Activated CD8-positive, alpha-beta T cell treated with anti-CD3 and anti-CD28 coated beads, Interleukin-2, amount 10 ng/mL, durations not matched to agents 7 days and 5 days (primary cell): ENCODE measurements at regions not wholly inside any gene's neighbourhood (a gene's known extent, or its start where the extent isn't known, plus 50 kb on each side); places are given as distances from the start of the nearest gene placed in this dataset.
"Not testable (repeated sequence)": the region's sequence is repeated elsewhere in the genome, so short reads cannot be mapped to it uniquely, and the experiment has no call there.

ENCODE experiments used
- ATAC-seq: fragments of 150-1000 bp; cut with Tn5 transposase; one replicate; pipeline ENCODE4 v1.10.0; 2021; ENCODE audit warnings: moderate library complexity
- CTCF ChIA-PET: fragments of 350-600 bp; sonication (Branson Sonifier 250); formaldehyde crosslinking; loops from one replicate; lab custom pipeline; 2021; ENCODE audit warnings: antibody characterized with exemption; lab: Charles Lee
- POLR2A ChIA-PET: fragments of 350-600 bp; sonication (Branson Sonifier 250); formaldehyde crosslinking; loops from one replicate; lab custom pipeline; 2021; ENCODE audit warnings: antibody characterized with exemption; lab: Charles Lee
- DNase-seq: peaks from one replicate; pipeline ENCODE4 v3.0.0-alpha.2; 2020
- H3K27ac Mint-ChIP-seq: one replicate; pipeline ENCODE4 v1.8.0; 2021; ENCODE audit warnings: mild to moderate bottlenecking, mixed read lengths
- H3K27me3 Mint-ChIP-seq: one replicate; pipeline ENCODE4 v1.8.0; 2021; ENCODE audit warnings: low read depth, mixed read lengths
- H3K36me3 Mint-ChIP-seq: one replicate; pipeline ENCODE4 v1.8.0; 2021; ENCODE audit warnings: low read depth, mixed read lengths
- H3K4me1 Mint-ChIP-seq: one replicate; pipeline ENCODE4 v1.8.0; 2021; ENCODE audit warnings: low read depth, mixed read lengths
- H3K4me3 Mint-ChIP-seq: one replicate; pipeline ENCODE4 v1.8.0; 2021; ENCODE audit warnings: mild to moderate bottlenecking, mixed read lengths
- H3K9me3 Mint-ChIP-seq: one replicate; pipeline ENCODE4 v1.8.0; 2022; ENCODE audit warnings: mixed read lengths; ENCODE audit not compliant: insufficient read depth

DNA sequence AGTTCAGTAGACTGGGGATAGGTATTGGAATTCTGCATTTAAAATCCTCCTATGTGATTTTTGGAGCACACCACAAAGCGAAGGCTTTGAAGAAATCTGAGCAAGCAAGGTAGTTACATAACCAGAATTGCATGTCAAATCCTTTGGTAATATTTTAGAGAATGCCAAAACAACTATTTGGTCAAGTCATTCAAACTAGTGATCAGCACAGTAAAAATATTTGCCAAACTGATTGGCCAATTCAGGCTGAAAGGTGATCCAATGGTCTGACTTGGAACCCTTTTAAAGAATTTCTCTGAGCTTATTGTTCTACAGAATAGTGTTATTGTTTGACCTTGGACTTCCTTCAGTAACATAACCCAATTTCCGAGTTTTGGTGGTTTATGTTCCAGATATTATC, 214.2 kb upstream of the ETAA1 start:
- H3K27me3 Mint-ChIP-seq: no peaks in the 10 kb centered on the region
- ATAC-seq (no peak), DNase-seq (no peak)
- H3K36me3 Mint-ChIP-seq: no peaks in the 10 kb centered on the region
- no peak overlapping the region for H3K4me3 Mint-ChIP-seq
- H3K9me3 Mint-ChIP-seq: no peaks in the 10 kb centered on the region
- ChIA-PET CTCF (no interaction called here), POLR2A (no interaction called here)
- no peaks in the 10 kb centered on the region for H3K4me1 Mint-ChIP-seq
- no peak overlapping the region for H3K27ac Mint-ChIP-seq

DNA sequence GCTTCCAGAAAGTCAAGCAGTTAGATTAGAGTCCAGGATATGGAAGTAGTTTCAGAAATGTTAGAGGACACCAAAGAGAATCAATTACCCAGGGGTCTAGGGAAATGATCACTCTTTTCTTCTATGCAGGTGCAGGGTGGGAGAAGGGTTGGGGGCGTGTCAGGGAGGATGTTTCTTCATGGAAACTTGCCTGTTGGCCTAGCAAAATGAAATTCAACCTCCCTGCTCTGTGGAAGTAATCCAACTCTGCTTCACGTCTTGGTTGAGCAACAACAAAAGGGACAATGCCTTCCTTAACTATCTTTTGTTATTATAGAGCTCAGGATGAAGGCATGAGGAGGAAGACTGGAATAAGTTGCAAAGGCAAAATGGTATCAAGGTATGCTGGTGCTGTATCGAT, 210.8 kb upstream of the ETAA1 start:
- POLR2A ChIA-PET: no interaction called here
- Mint-ChIP-seq H3K4me3 (no peak overlapping the region), H3K27me3 (no peaks in the 10 kb centered on the region), H3K4me1 (no peaks in the 10 kb centered on the region), H3K36me3 (no peaks in the 10 kb centered on the region), H3K27ac (no peak overlapping the region), H3K9me3 (no peaks in the 10 kb centered on the region)
- ATAC-seq (no peak), DNase-seq (no peak)
- CTCF ChIA-PET: no interaction called here

DNA sequence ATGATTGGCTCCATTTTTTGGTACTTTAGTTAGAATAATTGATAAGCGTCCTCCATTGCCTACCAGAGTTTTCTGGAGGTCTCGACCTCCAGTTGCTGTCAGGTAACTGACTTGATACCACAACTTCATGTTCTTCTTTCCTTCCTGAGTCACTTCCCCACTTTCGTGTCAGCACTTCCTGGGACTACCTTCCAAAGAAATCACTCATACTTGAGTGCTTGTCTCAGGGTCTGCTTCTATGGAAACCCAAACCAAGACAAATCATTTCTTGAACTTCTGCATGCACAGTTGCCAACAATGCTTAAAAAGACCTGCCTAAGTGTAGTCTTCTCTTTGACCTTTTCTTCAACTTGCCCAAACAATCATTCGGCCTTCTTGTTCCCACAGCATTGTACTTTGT, 210.3 kb upstream of the ETAA1 start:
- H3K36me3 Mint-ChIP-seq: no peaks in the 10 kb centered on the region
- no peak for DNase-seq
- no peaks in the 10 kb centered on the region for H3K27me3 Mint-ChIP-seq
- H3K9me3 Mint-ChIP-seq: no peaks in the 10 kb centered on the region
- ATAC-seq: no peak
- ChIA-PET POLR2A (no interaction called here), CTCF (no interaction called here)
- no peaks in the 10 kb centered on the region for H3K4me1 Mint-ChIP-seq
- H3K27ac Mint-ChIP-seq: no peak overlapping the region
- H3K4me3 Mint-ChIP-seq: no peak overlapping the region

DNA sequence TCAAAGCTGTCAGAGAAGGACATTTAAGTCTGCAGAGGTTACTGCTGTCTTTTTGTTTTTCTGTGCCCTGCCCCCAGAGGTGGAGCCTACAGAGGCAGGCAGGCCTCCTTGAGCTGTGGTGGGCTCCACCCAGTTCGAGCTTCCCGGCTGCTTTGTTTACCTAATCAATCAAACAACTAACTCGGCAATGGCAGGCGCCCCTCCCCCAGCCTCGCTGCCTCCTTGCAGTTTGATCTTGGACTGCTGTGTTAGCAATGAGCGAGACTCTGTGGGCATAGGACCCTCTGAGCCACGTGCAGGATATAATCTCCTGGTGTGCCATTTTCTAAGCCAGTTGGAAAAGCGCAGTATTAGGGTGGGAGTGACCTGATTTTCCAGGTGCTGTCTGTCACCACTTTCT, 201.8 kb upstream of the ETAA1 start:
- H3K27ac Mint-ChIP-seq, H3K27me3 Mint-ChIP-seq, POLR2A ChIA-PET, DNase-seq, H3K4me1 Mint-ChIP-seq, H3K36me3 Mint-ChIP-seq, CTCF ChIA-PET, H3K9me3 Mint-ChIP-seq, ATAC-seq, H3K4me3 Mint-ChIP-seq: not testable (repeated sequence)

DNA sequence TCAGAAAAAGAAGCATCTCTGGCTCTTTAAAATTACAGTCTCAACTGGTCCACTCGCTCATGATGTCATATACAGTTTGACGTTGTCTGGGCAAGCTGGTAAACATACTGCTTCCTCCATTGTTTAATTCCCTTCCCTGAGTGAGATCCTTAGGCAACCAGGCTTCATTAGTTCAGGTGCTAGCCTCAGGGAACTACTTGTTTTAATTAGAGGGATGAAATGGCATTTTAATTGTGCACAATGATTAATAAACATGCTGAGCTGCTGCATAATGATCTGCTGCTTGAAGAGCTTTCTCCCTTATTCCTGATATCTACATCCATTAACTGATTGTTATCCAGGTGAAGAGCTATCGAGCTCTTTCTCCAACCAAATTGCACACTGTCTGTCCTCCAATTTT, 195.6 kb upstream of the ETAA1 start:
- Mint-ChIP-seq H3K27me3 (no peaks in the 10 kb centered on the region), H3K4me3 (no peak overlapping the region), H3K36me3 (no peaks in the 10 kb centered on the region), H3K9me3 (peaks cover under 1% of the 10 kb centered on the region), H3K4me1 (no peaks in the 10 kb centered on the region), H3K27ac (no peak overlapping the region)
- POLR2A ChIA-PET: no interaction called here
- DNase-seq (no peak), ATAC-seq (no peak)
- CTCF ChIA-PET: no interaction called here

DNA sequence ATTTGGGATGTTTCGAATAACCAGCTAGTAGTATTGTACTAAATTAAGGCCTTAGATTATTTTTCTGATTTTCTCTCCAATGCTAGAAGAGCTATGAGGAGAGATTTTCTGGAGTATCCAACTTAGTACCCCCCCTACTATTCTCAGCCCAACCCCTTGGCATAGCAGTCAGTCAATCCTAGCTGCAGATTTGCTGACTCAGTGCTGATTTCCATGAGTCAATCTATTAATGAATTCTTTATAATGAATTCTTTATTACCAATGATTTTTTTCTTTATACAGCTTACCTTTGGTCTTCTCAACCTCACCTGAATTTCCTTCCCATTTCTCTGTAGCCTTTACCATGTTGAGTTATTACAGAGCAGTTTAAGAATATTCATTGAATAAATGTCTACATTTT, 192.8 kb upstream of the ETAA1 start:
- H3K36me3 Mint-ChIP-seq: no peaks in the 10 kb centered on the region
- H3K27ac Mint-ChIP-seq: no peak overlapping the region
- no peak overlapping the region for H3K4me3 Mint-ChIP-seq
- H3K4me1 Mint-ChIP-seq: no peaks in the 10 kb centered on the region
- no peak for ATAC-seq
- ChIA-PET POLR2A (no interaction called here), CTCF (no interaction called here)
- H3K27me3 Mint-ChIP-seq: no peaks in the 10 kb centered on the region
- no peaks in the 10 kb centered on the region for H3K9me3 Mint-ChIP-seq
- DNase-seq: no peak

DNA sequence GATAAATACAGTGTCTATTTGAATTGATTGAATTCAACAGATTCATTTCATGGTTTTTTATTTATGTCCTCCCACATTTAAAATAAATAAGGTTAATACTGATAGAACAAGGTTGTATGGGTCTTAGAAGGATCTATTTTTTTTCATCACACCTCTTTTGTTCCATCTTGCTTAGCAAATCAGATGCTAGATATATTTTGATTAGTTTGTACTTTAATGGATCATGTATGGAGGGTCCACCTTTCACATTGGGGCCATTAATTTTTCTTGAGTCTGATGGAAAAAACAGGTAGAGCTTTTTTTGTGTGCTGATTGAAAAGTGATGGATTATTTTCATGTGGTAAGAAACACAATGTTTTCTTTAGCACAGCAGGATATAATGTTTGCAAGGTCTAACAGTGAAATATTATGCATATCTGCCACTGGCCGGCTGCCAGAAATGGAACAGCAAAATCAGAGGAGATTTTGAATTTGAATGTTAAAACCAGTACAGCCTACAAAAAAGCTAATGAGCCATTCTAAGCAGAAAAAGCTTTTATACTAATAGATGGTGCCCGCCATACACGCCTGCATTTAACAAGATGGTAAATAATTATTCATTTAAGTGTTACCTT, 188.1 kb upstream of the ETAA1 start:
- Mint-ChIP-seq H3K27ac (no peak overlapping the region), H3K27me3 (no peaks in the 10 kb centered on the region), H3K4me1 (no peaks in the 10 kb centered on the region), H3K36me3 (no peaks in the 10 kb centered on the region), H3K4me3 (no peak overlapping the region), H3K9me3 (no peaks in the 10 kb centered on the region)
- ChIA-PET CTCF (no interaction called here), POLR2A (no interaction called here)
- no peak for DNase-seq
- ATAC-seq: no peak

DNA sequence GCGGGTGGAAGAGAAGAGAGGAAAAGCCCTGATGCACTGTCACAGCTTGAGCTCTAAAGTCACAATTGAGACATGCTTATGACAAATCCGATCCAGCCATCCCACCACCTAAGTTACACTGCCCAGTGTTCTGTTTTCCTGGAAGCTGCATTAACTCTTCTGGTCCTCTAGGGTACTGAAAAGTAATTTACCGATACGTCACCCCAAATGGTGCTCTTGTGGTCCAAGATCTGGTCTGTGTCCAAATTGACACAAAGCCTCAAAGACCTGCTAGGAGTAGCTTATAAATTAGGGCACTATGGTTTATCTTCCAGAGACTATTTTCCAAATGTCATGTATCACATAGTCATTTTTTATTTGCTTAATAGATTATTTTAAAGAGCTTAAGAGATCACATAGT, 186.7 kb upstream of the ETAA1 start:
- H3K9me3 Mint-ChIP-seq: no peaks in the 10 kb centered on the region
- POLR2A ChIA-PET: no interaction called here
- ATAC-seq (no peak), DNase-seq (no peak)
- no peaks in the 10 kb centered on the region for H3K27me3 Mint-ChIP-seq
- no peak overlapping the region for H3K4me3 Mint-ChIP-seq
- no peaks in the 10 kb centered on the region for H3K4me1 Mint-ChIP-seq
- no peaks in the 10 kb centered on the region for H3K36me3 Mint-ChIP-seq
- H3K27ac Mint-ChIP-seq: no peak overlapping the region
- CTCF ChIA-PET: no interaction called here

DNA sequence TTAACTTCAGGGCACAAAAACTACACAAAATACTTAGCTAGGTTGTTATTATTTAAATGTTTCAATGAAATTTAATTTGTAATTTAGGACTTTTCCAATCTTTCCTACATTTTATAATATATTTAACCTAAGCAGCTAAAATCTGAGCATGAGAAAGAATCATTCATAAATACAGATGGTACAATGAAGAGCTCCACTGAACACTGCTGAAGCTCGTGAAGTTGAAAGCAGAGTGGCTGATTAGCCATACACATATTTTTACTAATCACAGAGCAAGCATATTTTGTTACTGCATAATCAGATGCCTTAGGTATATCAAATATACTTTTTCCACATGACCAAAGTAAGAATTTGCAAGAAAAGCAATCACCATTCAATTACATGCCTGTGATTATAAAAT, 184.9 kb upstream of the ETAA1 start:
- Mint-ChIP-seq H3K9me3 (no peaks in the 10 kb centered on the region), H3K4me3 (no peak overlapping the region), H3K27ac (no peak overlapping the region), H3K36me3 (no peaks in the 10 kb centered on the region), H3K4me1 (no peaks in the 10 kb centered on the region), H3K27me3 (no peaks in the 10 kb centered on the region)
- POLR2A ChIA-PET: no interaction called here
- DNase-seq: no peak
- CTCF ChIA-PET: no interaction called here
- ATAC-seq: no peak

DNA sequence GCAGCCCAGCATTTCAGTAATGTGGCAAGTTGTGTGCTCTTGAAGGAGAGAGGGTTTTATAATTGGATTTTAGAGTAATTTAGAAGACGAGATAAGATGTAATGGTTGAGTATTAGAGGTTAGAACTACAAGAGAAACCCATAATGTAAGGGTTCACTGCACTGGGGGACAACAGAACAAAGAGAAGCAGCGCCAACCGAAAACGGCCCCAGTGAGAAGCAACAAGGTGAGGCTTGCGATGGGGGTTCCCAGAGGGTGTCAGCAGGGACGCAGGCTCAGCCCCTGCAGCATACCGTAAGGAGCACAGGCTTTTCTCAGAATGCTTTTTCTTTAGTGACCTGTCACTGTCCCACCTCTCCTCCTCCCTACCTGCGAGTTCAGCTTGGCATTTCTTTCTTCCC, 183.9 kb upstream of the ETAA1 start:
- ChIA-PET CTCF (no interaction called here), POLR2A (no interaction called here)
- no peak for ATAC-seq
- no peak overlapping the region for H3K27ac Mint-ChIP-seq
- H3K4me3 Mint-ChIP-seq: no peak overlapping the region
- DNase-seq: no peak
- H3K27me3 Mint-ChIP-seq: no peaks in the 10 kb centered on the region
- H3K9me3 Mint-ChIP-seq: no peaks in the 10 kb centered on the region
- H3K36me3 Mint-ChIP-seq: no peaks in the 10 kb centered on the region
- H3K4me1 Mint-ChIP-seq: no peaks in the 10 kb centered on the region

DNA sequence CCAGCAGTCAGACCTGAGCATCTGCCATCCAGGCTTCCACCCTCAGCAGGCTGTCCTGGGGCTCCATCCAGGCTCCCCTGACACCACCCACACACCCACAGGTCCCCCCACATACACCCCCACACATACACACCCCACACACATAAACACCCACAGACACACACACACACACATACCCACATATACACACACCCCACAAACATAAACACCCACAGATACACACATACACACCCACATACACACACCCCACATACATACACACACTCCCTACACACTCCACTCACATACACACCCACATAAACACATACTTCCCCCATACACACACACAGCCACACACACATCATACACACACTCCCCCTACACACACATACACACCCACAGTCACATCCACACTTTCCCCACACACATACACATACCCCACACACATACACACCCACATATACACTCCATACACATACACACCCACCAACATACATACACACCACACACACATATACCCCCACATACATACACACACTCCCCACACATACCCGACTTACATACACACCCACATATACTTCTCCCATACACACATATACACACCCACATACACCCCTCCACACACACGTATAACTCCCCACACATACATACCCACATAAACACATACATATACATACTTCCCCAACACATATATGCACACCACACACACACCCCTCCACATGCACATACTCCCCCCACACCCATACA, 183.3 kb upstream of the ETAA1 start:
- no peak for ATAC-seq
- H3K27ac Mint-ChIP-seq: no peak overlapping the region
- H3K4me1 Mint-ChIP-seq: no peaks in the 10 kb centered on the region
- CTCF ChIA-PET: no interaction called here
- H3K27me3 Mint-ChIP-seq: no peaks in the 10 kb centered on the region
- no peak for DNase-seq
- no peak overlapping the region for H3K4me3 Mint-ChIP-seq
- H3K9me3 Mint-ChIP-seq: no peaks in the 10 kb centered on the region
- POLR2A ChIA-PET: no interaction called here
- no peaks in the 10 kb centered on the region for H3K36me3 Mint-ChIP-seq

DNA sequence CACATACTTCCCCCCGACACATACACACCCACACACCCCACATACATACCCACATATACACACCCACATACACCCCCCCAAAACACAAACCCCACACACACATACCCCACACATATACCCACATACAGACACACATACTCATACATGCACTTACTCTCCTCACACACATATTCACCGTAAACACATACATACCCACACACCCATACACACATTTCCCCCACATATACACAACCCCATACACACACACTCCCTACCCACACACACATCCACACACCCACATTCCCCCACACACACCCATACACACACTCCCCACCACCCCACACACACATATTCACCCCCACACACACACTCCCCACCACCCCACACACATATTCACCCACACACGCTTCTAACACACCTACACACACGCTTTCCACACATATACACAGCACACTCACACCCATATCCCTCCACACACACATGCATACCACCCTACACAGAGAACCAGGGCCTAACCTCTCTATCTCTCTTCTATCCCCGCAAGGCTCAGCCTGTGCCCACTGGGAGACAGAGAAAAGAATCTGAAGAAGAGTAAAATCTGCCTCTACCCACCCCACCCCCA, 182.4 kb upstream of the ETAA1 start:
- CTCF ChIA-PET: no interaction called here
- no peak for ATAC-seq
- POLR2A ChIA-PET: no interaction called here
- no peak overlapping the region for H3K4me3 Mint-ChIP-seq
- no peaks in the 10 kb centered on the region for H3K36me3 Mint-ChIP-seq
- no peaks in the 10 kb centered on the region for H3K9me3 Mint-ChIP-seq
- no peak for DNase-seq
- H3K27me3 Mint-ChIP-seq: no peaks in the 10 kb centered on the region
- H3K27ac Mint-ChIP-seq: no peak overlapping the region
- H3K4me1 Mint-ChIP-seq: no peaks in the 10 kb centered on the region
